SK-N-SH (cell line): ENCODE measurements at regions not wholly inside any gene's neighbourhood (a gene's known extent, or its start where the extent isn't known, plus 50 kb on each side); places are given as distances from the start of the nearest gene placed in this dataset.

Experiments used
- CTCF ChIA-PET: fragments of 300-600, 350-600 bp; formaldehyde crosslinking; extraction: SDS; loops from one replicate; lab custom pipeline; 2021; lab: Yijun Ruan, JAX
- POLR2A ChIA-PET: fragments of 350-600 bp; sonication (Branson Sonifier 250); formaldehyde crosslinking; extraction: SDS; loops from one replicate; lab custom pipeline; 2020; ENCODE audit warnings: antibody characterized with exemption, inconsistent platforms; lab: Yijun Ruan, JAX
- DNase-seq: peaks from one replicate; pipeline ENCODE4 v3.0.0; 2012
- H2AFZ ChIP-seq: fragments of 200-600 bp; sonication (generic); 2 replicates; pipeline ENCODE4 v1.8.1; 2016; ENCODE audit warnings: antibody characterized with exemption, mild to moderate bottlenecking, low read depth
- H3F3A ChIP-seq: fragments of 200-600 bp; sonication (generic); replicated peaks from 2 replicates; pipeline ENCODE3; 2016; ENCODE audit warnings: antibody characterized with exemption, mild to moderate bottlenecking; ENCODE audit not compliant: insufficient read depth
- H3K27ac ChIP-seq, 2 experiments: fragments of 200-500 bp in 1 of 2; fragments of 200-600 bp in 1 of 2; sonication (Bioruptor generic) in 1 of 2; sonication (generic), shearing (Covaris generic) in 1 of 2; 2 replicates each; pipeline versions ENCODE4 v1.5.1 to v1.6.1; 2014 to 2016; ENCODE audit warnings: low read depth in 2 of 2, inconsistent platforms in 1 of 2, low read length in 1 of 2, mild to moderate bottlenecking in 1 of 2, mixed read lengths in 1 of 2
- H3K27me3 ChIP-seq: fragments of 200-600 bp; sonication (generic), shearing (Covaris generic); 2 replicates; pipeline ENCODE4 v1.6.1; 2016; ENCODE audit warnings: mixed run types; ENCODE audit not compliant: insufficient read depth
- H3K36me3 ChIP-seq, 2 experiments: fragments of 200-500 bp in 1 of 2; fragments of 200-600 bp in 1 of 2; sonication (Bioruptor generic) in 1 of 2; sonication (generic) in 1 of 2; replicated peaks in 1 of 2; 2 replicates each; pipeline versions ENCODE3 to v1.5.1; 2014 to 2016; ENCODE audit warnings: low read length in 1 of 2, mild to moderate bottlenecking in 1 of 2; ENCODE audit not compliant: insufficient read depth in 2 of 2, control insufficient read depth in 1 of 2
- H3K4me1 ChIP-seq, 2 experiments: fragments of 200-500 bp in 1 of 2; fragments of 200-600 bp in 1 of 2; sonication (Bioruptor generic) in 1 of 2; sonication (generic), shearing (Covaris generic) in 1 of 2; 2 replicates each; pipeline versions ENCODE4 v1.5.1 to v1.6.1; 2014 to 2016; ENCODE audit warnings: low read depth in 1 of 2, low read length in 1 of 2, mixed run types in 1 of 2; ENCODE audit not compliant: insufficient read depth in 2 of 2, control insufficient read depth in 1 of 2
- H3K4me2 ChIP-seq: fragments of 200-600 bp; sonication (generic), shearing (Covaris generic); 2 replicates; pipeline ENCODE4 v1.6.1; 2017; ENCODE audit warnings: mixed run types
- H3K4me3 ChIP-seq, 2 experiments: fragments of 200-500 bp in 1 of 2; fragments of 200-600 bp in 1 of 2; sonication (Bioruptor generic) in 1 of 2; sonication (generic), shearing (Covaris generic) in 1 of 2; 2 replicates each; pipeline versions ENCODE4 v1.5.1 to v1.8.1; 2014 to 2016; ENCODE audit warnings: low read depth in 2 of 2, inconsistent platforms in 1 of 2, low read length in 1 of 2, mild to moderate bottlenecking in 1 of 2, mixed read lengths in 1 of 2, moderate library complexity in 1 of 2
- H3K79me2 ChIP-seq: fragments of 200-600 bp; sonication (generic); 2 replicates; pipeline ENCODE4 v1.8.1; 2017; ENCODE audit warnings: mild to moderate bottlenecking; ENCODE audit not compliant: insufficient read depth
- H3K9ac ChIP-seq: fragments of 200-600 bp; sonication (generic); 2 replicates; pipeline ENCODE4 v1.6.1; 2017; ENCODE audit warnings: mixed run types
- H3K9me2 ChIP-seq: fragments of 200-600 bp; sonication (generic); 2 replicates; pipeline ENCODE4 v1.6.1; 2017; ENCODE audit warnings: mixed run types
- H3K9me3 ChIP-seq: fragments of 200-600 bp; sonication (generic); 2 replicates; pipeline ENCODE4 v1.6.1; 2017; ENCODE audit warnings: mixed run types, mild to moderate bottlenecking, moderate library complexity
- H4K20me1 ChIP-seq: fragments of 200-600 bp; sonication (generic); 2 replicates; pipeline ENCODE4 v1.6.1; 2017; ENCODE audit warnings: mild to moderate bottlenecking, mixed run types; ENCODE audit not compliant: insufficient read depth
- CHD2 ChIP-seq: fragments of 150-350 bp; IDR thresholded peaks from 2 replicates; pipeline ENCODE4 v1.6.1; 2018; ENCODE audit warnings: low read length; ENCODE audit not compliant: partially characterized antibody
- FOXJ3 ChIP-seq: sonication (generic); formaldehyde crosslinking; IDR thresholded peaks from 2 replicates; pipeline ENCODE4 v1.5.1; 2020; ENCODE audit warnings: mild to moderate bottlenecking, missing genetic modification reagents
- GABPA ChIP-seq: IDR thresholded peaks from 2 replicates; pipeline ENCODE4 v1.4.0; 2012; ENCODE audit warnings: low read depth, mild to moderate bottlenecking
- GATA2 ChIP-seq: sonication (generic); formaldehyde crosslinking; IDR thresholded peaks from 2 replicates; pipeline ENCODE4 v1.5.0; 2020; ENCODE audit warnings: mild to moderate bottlenecking, missing genetic modification reagents
- JUND ChIP-seq: IDR thresholded peaks from 2 replicates; pipeline ENCODE4 v1.4.0; 2012
- MEF2A ChIP-seq: IDR thresholded peaks from 2 replicates; pipeline ENCODE4 v1.4.0; 2012; ENCODE audit warnings: low read depth, borderline replicate concordance
- NRF1 ChIP-seq: IDR thresholded peaks from 2 replicates; pipeline ENCODE4 v1.6.1; 2012; ENCODE audit warnings: low read depth, mild to moderate bottlenecking, low read length
- POLR2AphosphoS5 ChIP-seq: IDR thresholded peaks from 2 replicates; pipeline ENCODE4 v1.6.1; 2012; ENCODE audit warnings: low read depth, low read length
- RAD21 ChIP-seq: IDR thresholded peaks from 2 replicates; pipeline ENCODE4 v1.6.1; 2012; ENCODE audit warnings: mild to moderate bottlenecking, low read length
- RCOR1 ChIP-seq: fragments of 150-350 bp; IDR thresholded peaks from 2 replicates; pipeline ENCODE4 v1.6.1; 2017; ENCODE audit warnings: antibody characterized with exemption, low read length
- RFX5 ChIP-seq: IDR thresholded peaks from 2 replicates; pipeline ENCODE4 v1.6.1; 2012; ENCODE audit warnings: mild to moderate bottlenecking, improper control_type of control experiment, low read length
- TAF1 ChIP-seq: IDR thresholded peaks from 2 replicates; pipeline ENCODE4 v1.6.1; 2012; ENCODE audit warnings: low read depth, mild to moderate bottlenecking, low read length, moderate library complexity, borderline replicate concordance
- TEAD4 ChIP-seq: IDR thresholded peaks from 2 replicates; pipeline ENCODE4 v1.4.0; 2012; ENCODE audit warnings: mild to moderate bottlenecking, borderline replicate concordance; ENCODE audit not compliant: insufficient read depth
- YY1 ChIP-seq: IDR thresholded peaks from 2 replicates; pipeline ENCODE4 v1.4.0; 2012; ENCODE audit warnings: low read depth, mild to moderate bottlenecking
- WGBS: methylation state at CpG from one replicate; pipeline ENCODE4 v1.1.6; 2017; ENCODE audit warnings: low lambda C conversion rate; 5-methylcytosine and 5-hydroxymethylcytosine counted together
- TF ChIP-seq, protein P1 (sequence below): IDR thresholded peaks from 2 replicates; pipeline ENCODE4 v1.6.1; 2012; ENCODE audit warnings: mild to moderate bottlenecking, low read depth, low read length, moderate library complexity
- TF ChIP-seq, protein P2 (sequence below): IDR thresholded peaks from 2 replicates; pipeline ENCODE4 v1.4.0; 2012; ENCODE audit warnings: low read depth, borderline replicate concordance

DNA sequence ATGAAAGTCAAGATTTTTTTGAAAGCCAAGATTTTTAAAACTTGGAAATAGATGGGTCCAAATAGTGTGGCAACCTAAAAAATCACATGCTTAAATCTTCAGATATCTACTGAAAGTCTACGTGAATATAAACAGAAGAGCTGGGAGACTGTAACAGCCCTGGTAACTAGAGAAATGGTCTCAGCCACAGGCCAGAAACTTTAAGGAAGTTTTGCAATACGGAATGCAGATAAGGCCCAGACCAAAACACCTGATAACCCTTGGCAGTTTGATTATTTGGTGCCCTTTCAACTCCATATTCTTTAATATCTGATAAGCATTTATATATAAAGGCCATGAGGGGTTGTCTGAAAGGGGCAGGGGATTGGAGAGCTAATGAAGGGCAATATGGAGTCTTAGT is 537.3 kb upstream of the TGFBR2 start:
- ChIA-PET CTCF (no interaction called here), POLR2A (no interaction called here)
- no peak overlapping the region for H2AFZ ChIP-seq
- no peak overlapping the region for H3K27ac ChIP-seq
- H3K9ac ChIP-seq, result no peak overlapping the region
- peaks cover 0 to 2% of the 10 kb centered on the region in 2 experiments; a peak in 2 of 4 replicates for H3K4me1 ChIP-seq
- H3K4me3 ChIP-seq, result no peak overlapping the region
- no peak for DNase-seq
- no peaks in the 10 kb centered on the region for H4K20me1 ChIP-seq
- H3K36me3 ChIP-seq, result no peaks in the 10 kb centered on the region
- no peaks in the 10 kb centered on the region for H3K79me2 ChIP-seq
- no peak for TF ChIP-seq MEF2A
- no peak for TF ChIP-seq TAF1
- no peak for TF ChIP-seq FOXJ3 (CRISPR knock-in tag)
- no peak for TF ChIP-seq JUND
- TF ChIP-seq GABPA, result no peak
- TF ChIP-seq TEAD4, result no peak
- TF ChIP-seq CHD2, result no peak
- no peak for TF ChIP-seq RFX5
- no peak for TF ChIP-seq GATA2
- TF ChIP-seq, protein P1, sequence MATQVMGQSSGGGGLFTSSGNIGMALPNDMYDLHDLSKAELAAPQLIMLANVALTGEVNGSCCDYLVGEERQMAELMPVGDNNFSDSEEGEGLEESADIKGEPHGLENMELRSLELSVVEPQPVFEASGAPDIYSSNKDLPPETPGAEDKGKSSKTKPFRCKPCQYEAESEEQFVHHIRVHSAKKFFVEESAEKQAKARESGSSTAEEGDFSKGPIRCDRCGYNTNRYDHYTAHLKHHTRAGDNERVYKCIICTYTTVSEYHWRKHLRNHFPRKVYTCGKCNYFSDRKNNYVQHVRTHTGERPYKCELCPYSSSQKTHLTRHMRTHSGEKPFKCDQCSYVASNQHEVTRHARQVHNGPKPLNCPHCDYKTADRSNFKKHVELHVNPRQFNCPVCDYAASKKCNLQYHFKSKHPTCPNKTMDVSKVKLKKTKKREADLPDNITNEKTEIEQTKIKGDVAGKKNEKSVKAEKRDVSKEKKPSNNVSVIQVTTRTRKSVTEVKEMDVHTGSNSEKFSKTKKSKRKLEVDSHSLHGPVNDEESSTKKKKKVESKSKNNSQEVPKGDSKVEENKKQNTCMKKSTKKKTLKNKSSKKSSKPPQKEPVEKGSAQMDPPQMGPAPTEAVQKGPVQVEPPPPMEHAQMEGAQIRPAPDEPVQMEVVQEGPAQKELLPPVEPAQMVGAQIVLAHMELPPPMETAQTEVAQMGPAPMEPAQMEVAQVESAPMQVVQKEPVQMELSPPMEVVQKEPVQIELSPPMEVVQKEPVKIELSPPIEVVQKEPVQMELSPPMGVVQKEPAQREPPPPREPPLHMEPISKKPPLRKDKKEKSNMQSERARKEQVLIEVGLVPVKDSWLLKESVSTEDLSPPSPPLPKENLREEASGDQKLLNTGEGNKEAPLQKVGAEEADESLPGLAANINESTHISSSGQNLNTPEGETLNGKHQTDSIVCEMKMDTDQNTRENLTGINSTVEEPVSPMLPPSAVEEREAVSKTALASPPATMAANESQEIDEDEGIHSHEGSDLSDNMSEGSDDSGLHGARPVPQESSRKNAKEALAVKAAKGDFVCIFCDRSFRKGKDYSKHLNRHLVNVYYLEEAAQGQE, result no peak
- no peak for TF ChIP-seq RCOR1
- TF ChIP-seq, protein P2, sequence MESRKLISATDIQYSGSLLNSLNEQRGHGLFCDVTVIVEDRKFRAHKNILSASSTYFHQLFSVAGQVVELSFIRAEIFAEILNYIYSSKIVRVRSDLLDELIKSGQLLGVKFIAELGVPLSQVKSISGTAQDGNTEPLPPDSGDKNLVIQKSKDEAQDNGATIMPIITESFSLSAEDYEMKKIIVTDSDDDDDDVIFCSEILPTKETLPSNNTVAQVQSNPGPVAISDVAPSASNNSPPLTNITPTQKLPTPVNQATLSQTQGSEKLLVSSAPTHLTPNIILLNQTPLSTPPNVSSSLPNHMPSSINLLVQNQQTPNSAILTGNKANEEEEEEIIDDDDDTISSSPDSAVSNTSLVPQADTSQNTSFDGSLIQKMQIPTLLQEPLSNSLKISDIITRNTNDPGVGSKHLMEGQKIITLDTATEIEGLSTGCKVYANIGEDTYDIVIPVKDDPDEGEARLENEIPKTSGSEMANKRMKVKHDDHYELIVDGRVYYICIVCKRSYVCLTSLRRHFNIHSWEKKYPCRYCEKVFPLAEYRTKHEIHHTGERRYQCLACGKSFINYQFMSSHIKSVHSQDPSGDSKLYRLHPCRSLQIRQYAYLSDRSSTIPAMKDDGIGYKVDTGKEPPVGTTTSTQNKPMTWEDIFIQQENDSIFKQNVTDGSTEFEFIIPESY, result no peak
- TF ChIP-seq POLR2AphosphoS5, result no peak
- no peak for TF ChIP-seq RAD21
- TF ChIP-seq NRF1, result no peak
- TF ChIP-seq YY1, result no peak
- H3K9me2 ChIP-seq, result no peaks in the 10 kb centered on the region; the same call in 1 of the 2 replicates
- no peaks in the 10 kb centered on the region for H3F3A ChIP-seq
- WGBS, result 61% methylated on average over 2 of the region's 2 CpGs
- H3K9me3 ChIP-seq, result no peaks in the 10 kb centered on the region; the same call in 1 of the 2 replicates
- no peak overlapping the region for H3K4me2 ChIP-seq
- H3K27me3 ChIP-seq, result no peaks in the 10 kb centered on the region
